ENCODE measurements at regions not wholly inside any gene's neighbourhood (a gene's known extent, or its start where the extent isn't known, plus 50 kb on each side); places are given as distances from the start of the nearest gene placed in this dataset.
A peak's percentile ranks its signal among the peaks of the same experiment; 100 is the strongest.

DNA sequence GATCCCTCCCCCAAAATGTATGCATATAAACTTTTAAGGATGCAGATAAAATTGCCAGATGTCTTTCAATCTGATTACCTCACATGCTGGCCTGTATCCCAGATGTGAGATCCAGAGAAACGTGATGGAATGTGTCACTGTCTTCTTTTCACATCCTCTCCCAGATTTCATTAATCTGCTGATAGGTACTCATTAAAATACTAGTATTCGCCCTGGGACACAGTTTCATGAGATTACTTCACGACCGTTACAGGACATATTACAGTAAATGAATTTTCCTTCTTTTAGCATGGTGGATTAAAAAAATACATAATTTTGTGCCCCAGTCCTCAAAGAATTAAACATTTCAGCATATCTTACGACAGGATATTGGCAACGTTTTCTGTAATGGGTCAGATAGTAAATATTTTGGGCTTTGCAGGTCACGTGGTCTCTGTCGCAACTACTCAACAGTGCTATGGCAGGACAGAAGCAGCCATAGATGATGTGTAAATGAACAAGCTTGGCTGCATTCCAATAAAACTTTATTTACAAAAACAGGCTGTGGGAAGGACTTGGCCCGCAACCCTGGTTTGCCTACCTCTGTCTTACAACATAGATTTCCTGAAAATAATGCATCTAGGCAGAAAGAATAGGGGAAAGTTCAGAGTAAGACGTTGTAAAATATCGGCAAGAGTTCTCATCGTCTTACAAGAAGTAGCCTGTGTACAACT is 156.0 kb upstream of the DIO3 start:
- no peak for DNase-seq (ENCODE audit: low read depth)

DNA sequence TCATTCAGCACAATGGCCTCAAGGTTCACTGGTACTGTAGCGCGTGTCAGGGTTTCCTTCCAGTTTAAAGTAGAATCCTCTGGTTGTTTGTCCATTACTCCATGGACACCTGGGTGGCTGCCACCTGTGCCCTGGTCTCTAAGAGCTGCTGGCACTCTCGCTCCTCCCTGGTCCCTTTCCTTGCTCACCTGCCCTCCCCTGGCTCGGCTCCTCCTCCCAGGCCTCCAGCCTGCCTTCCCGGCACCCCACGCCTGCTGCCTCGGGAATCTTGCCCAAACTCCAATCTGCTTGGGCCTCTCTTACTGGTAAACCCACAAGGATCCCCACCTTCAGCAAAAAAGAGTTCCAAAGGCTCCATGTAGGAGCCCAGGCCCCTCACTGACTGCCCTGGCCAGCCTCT is 154.4 kb upstream of the DIO3 start:
- DNase-seq (ENCODE audit: low read depth) = no peak

DNA sequence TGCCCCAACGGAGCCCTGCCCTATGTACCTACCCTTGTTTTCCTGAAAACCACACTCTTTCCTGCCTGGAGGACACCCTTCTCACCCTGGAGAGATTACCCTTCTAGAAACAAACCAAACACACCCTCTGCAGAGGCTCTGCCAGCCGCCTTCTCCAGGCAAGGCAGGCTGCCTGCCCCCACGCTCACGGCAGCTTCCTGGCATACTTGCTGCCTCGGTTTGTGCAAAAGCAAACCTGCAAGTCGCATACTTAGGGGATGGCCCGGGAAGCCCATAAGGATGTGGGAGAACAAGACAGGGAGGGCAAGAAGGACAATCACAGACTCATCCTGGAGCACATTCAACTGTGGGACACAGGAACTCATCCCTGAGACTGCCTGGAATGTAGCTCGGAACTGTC is 154.0 kb upstream of the DIO3 start:
- no peak for DNase-seq (ENCODE audit: low read depth)

DNA sequence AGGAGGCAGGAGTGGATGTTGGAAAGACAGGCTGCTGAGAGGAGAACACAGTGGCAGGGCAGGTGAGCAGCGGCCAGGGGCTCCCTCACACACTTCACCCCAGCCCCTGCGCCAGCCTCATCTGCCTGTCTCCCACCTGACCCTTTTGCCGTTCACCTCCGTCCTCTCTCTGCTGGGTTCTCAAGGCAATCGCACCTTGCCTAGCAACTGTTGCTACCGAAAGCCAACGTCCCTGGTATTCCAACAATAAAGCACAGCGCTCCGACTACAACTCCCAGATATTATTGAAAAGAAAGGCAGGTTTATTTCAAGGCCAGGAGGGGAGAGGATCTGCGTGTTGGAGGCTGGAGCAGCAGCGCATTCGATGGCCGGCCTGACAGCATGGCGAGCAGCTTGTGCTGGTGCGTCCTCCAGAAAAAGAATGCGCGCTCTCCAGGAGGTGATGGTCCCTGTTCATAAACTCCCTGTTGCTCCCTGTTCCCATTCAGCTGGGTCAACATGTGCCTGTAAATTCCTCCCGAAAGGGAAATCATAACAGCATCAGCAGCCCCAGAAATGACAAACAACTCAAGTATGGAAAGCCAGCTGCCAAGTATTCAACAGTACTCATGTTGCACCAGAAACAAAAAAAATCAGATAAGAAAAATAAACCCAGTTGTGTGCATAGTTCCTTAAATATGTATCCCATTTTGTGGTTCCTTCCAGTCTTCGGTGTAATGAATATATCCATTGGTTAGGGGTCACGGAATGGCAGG is 153.0 kb upstream of the DIO3 start:
- no peak for DNase-seq (ENCODE audit: low read depth)

DNA sequence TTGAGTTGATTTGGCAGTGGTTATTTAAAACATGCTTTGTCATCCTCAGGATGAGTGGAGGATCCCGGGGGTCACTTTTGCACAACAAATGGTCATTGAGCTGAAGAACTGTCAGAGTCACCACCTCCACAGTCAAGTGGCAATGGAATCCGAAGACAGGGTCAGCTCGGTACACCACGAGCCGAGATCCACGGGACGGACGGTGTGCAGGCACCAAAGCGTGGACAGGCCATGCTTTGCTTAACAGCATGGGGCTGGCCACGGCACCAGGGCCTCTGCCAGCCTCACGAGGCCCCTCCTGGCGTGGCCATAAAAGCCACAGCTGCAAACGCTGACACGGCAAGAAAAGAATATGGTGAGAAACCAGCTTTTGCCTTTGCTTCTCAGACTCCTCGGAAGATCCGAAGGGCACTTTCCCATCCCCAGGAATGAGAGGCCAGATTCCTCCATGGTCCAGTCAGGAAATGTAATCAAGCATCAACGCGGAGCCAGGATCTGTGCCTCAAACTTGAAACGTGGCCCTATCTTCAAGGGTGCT is 152.2 kb upstream of the DIO3 start:
- no peak for DNase-seq (ENCODE audit: low read depth)

DNA sequence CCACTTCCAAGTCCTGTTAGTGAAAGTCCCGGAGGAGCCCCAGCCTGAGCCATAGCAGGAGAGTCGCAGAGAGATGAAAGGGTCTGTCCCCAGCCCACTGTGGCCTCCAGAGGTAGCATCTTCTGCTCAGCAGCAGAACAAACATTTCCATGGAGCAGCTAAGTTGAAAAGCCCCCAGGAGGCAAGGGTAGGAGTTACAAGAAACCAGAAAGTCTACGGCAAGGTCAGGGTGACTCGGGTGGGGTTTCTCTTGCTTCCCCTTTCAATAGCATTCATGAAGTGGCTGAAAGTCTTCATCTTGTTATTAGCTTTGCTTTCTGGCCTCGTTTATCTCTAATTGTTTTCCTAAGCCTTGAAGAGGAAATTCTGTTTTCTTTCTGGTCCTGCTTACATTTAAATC is 151.2 kb upstream of the DIO3 start:
- DNase-seq (ENCODE audit: low read depth) = no peak

DNA sequence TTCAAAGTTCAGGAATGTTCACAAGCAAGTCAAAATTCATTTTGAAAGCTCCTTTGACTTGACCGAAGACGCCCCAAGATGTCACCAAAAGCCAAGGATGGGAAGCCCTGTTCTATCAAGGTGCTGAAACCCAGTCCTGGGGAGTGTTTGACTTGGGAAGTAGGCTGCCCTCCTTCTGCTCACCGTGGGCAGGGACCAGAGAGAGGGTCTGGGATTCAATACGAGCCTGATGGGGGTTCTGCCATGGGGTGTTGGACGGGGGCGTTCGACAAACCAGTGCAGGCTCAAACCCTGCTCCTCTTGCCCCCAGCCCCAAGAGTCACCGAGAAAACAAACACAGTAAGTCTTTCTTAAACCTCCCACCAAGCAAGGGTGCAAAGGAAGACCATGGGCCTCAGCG is 150.1 kb upstream of the DIO3 start:
- no peak for DNase-seq (ENCODE audit: low read depth)

DNA sequence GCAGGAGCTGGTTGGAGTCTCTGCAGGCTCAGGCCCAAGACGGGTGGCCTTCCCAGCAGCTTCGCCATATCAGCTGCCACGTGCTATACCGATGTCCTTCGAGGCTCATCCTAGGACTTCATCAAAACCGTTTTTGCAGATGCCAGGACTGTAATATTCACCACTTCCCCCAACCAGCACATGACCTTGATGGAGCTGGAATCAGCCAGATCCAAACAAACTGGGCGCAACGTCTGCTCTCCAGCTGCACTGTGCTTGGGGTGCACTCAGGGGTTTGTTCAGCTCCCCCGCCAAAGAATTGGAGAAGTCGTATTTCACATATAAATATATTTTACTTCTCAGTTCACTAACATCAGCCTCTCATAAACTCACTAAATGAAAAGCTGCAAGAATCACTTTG is 149.5 kb upstream of the DIO3 start:
- DNase-seq (ENCODE audit: low read depth) = no peak

DNA sequence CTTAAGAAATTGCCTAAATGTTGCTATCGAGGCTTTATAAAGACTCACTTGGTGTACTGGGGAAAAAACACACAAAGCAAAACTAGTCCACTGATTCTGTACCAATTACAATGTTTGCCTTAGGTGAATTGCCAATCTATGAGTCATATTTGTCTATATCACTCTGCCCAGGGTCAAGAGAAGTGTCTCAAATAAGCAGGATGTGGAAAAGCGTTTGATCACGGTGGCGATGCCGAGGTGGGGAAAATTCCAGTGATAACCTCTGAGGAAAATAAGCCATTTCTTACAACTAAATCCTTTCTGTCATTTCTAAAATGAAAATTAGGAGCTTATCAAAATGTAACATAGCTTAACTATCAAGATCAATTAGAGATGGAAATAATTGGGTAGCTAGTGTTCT is 148.6 kb upstream of the DIO3 start:
- DNase-seq (ENCODE audit: low read depth) = no peak

DNA sequence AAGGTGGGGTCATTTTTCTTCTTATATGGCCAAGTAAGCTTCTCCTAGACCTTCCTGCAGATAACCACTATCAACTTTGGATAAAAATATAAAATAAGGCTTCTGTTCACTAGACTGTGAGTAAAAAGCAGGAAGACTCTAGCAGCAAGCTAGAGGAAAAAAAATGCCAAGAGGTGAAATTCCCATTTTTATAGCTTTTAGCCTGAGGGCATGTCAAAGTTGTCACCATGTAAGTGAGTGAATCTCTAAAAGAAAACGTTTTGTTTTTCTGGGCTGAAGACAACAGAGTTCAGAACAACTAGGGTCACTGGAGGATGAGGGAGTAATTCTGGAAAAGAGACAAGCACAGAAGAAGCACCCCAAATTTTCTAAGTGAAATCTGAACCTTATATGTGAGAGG is 143.9 kb upstream of the DIO3 start:
- DNase-seq (ENCODE audit: low read depth) = no peak

DNA sequence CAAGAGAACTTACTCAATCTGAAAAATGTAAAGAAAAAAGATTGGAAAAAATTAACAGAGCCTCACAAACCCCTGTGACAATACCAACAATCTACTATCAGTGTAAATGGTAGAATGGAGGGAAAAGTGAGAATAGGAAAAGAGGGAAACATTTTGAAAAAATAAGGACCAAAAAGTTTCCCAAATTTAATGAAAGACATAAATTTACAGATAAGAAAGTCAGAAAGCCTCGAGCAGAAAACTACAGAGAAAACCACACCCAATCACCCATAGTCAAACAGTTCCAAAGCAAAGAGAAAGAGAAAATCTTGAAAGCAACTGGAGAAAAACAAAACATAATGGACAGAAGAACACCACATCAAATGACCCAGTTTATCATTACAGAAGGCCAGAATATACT is 142.7 kb upstream of the DIO3 start:
- DNase-seq (ENCODE audit: low read depth) = no peak

DNA sequence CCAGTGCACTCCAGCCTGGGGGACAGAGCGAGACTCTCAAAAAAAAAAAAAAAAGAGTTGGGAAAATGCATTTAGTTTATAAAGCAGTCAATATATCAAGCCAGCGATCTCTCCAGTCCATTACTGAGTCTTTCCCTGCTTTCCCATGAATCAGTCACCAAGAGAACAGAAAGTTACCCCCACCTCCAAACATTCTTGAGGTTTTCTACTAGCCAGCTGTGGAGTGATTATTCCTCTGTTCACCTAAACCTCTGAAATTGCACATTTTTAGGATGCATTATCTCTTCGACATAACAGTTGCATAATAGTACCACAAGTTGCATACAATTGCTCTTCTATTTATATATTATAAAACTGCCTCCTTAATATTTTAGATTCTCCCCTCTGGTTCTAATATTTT is 134.8 kb upstream of the DIO3 start:
- DNase-seq (ENCODE audit: low read depth) = no peak

DNA sequence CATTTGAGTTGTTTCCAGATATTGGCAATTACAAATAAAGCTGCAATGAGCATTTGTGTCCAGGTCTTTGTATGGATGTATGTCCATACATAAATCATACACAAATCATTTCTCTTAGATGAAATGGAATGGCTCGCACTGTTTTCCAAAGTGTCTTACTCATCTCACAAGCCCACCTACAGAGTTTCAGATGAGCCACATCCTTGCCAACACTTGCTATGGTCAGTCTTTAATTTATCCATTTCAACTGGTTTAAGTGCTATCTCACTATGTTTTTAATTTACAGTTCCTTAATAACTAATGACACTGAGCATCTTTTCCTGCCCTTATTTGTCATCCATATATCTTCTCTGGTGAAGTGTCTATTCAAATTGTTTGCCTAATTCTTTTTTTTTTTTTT is 132.9 kb upstream of the DIO3 start:
- DNase-seq (ENCODE audit: low read depth) = no peak

DNA sequence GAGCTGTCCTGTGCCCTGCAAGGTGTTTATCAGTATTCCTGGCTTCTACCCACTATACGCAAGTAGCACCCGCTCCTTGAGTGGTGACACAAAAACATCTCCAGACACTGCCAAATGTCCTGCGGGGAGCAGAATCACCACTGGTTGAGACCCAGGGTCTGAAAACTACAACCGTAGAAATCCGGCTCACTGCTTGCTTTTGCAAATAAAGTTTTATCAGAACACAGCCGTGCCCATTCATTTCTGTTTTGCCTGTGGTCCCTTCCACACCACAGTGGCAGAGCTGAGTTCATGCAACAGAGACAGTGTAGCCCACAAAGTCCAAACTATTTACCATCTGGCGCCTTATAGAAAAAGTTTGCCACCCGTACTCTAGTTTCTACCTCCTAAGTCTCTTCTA is 125.7 kb upstream of the DIO3 start:
- no peak for DNase-seq (ENCODE audit: low read depth)

DNA sequence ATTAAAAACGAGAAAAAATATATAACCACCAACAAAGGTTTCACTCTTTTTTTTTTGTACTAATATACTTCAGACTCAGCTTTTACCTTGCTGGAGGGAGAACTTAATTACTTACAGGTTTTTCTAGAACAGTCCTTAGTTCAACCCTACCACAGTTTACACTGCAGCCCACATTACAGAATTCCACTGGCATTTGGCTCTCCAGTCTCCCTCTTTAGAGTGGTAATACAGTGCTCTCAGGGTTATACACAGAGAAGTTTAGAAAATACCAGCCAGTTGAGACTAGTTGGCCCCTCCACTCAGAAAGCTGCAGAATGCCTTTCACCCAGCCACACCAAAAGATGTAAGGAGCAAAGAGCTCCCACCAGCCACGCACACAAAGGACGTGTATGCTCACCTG is 122.3 kb upstream of the DIO3 start:
- DNase-seq (ENCODE audit: low read depth) = no peak

DNA sequence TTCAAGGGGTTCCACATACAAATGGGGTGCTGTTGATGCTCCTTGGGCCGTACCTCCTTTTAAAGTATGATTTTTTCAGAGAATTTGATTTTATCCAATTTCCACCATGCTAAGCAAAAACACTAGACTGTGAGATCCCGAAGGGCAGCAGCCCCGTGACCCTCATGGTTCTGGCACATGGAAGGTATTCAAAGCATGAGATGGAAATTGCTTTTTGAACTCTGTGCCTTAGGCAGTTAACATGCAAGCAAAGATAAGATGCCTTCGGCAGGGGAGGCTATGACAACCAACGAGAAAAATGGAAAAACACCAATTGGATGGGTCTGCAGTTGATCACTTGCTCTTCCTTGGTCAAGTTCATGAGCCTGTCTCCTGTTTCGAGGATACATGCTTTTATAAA is 120.8 kb upstream of the DIO3 start:
- no peak for DNase-seq (ENCODE audit: low read depth)

DNA sequence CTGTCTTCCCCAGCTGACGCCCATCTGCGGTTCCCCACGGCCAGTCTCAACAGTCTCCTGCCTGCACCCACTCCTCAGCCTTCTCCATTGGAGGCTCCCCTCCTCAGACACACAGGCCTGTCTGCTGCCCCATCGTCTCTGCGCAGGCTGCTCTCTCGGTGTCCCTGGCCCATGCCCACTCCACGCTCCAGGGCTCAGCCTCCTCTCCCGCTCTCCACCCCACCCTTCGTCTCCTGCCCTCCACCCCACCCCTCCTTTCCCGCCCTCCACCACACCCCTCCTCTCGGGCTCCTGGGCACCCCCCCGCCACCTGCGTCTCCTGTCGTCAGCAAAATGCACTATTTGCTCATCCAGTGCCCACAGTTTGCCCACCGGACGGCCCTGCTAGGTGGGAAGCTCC is 119.6 kb upstream of the DIO3 start:
- no peak for DNase-seq (ENCODE audit: low read depth)

DNA sequence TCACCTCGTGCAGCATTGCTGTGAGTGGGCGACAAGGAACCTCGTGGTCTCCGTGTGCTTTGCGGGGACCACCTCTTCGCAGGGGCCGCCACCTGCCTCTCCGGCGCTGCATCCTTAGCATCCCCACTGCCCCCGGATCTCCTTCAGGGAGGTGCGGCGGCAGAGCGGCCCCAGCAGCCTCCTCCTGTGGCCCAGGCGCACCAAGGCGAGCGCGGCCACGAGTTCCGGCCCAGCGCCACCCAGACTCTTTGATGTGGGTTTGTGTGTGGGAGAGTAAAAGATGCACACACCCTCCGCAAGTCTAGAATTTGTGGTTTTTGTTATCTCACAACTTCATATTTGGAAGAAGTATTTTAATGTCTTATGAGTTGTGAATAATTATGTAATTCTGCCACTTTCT is 118.8 kb upstream of the DIO3 start:
- peak; percentile 54 for DNase-seq (ENCODE audit: low read depth)

DNA sequence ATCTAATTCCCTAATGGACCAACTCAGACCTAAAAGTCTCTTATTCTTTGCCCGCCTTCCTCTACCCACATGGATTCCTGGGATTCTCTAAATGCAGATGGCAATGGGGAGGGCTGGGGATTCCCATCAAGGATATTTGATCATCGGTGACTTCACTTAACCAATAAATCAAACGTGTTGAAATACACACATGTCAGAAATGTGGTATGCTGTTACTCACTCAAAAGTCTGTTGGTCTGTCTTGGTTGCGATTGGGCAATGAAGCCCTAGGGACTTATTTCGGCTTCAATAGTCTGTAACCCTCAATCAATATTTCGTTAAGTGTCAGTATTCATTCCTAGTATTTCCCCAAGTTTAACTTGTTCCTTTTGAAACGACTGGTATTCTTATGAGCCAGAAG is 117.2 kb upstream of the DIO3 start:
- DNase-seq (ENCODE audit: low read depth) = no peak

DNA sequence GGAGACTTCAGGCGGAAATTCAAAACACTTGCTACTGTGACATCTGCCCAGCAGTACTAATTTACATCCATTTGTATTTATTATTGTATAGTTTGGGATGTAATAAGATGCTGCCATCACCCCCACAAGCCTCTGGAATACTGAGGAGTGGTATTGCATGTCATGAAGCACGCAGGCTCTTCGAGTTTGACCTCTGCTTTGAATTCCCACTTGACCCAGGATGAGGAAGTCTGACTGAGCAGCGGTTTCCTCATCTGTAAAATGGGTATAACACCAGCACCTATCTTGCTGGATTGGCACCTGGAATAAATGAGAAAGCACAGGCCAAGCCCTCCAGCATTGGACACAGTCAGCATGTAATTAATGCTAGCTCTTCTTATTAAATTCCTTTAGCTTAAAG is 116.0 kb upstream of the DIO3 start:
- no peak for DNase-seq (ENCODE audit: low read depth)

DNA sequence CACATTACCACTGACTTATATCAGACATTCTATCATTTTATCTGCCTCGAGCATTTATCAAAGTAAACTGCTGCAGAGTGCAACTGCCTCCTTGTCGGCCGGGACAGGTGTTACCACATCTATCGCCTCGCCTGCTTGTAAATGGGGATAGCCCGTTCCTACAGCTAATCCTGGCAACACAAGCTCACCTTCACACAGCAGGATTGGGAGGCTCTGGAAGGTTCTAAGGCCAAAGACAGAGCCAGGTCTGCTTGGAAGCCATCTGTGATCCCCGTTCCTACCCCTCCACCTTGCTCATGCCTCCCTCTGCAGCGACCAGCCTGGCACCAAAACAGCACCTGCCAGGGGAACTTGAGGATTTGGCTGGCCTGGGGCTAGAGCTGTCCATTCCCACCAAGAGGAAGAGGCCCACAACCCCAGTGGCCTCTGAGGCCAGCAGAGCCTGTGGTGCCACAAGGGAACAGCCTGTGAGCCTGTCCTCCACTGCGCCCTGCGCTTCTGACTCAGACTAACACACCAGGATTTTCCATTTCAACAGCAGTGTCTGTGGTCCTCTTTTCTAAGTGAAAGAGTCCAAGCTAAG is 114.8 kb upstream of the DIO3 start:
- DNase-seq (ENCODE audit: low read depth) = no peak

DNA sequence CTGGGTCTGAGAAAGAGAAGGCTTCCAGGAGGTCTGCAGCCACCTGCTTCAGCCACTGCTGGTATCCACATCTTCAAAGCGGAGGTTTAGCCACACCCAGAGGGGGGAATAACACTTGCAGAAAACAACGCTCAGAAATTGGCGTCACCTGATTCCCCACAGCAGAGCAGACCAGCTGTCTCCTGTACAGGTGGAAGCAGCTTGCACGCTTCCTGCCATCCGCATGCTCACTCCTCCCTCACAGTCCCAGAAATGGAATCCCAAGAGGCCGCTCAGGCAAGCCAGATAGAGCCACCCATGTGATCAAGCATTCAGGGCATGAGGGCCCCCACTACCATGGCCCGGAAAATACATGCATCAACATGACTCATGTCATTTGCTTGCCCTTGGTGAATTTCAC is 112.2 kb upstream of the DIO3 start:
- no peak for DNase-seq (ENCODE audit: low read depth)

DNA sequence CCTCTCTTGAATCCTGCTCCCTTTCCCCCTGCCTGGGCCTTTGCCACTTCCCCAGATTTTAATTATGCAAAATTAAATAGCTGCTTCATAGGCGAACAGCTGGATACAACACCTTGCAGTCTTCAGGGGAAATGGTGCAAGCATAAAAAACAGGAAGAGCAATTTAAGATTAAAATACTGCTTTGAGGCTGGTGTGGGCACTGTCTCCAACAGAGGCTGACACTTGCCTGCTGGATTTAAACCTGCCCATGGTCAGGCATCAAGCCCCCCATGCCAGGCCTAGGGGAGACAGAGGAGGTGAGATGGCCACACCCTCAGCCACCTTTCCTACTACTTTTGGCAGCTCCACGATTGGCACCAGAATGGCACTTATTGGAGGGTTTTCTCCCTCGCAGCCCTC is 110.1 kb upstream of the DIO3 start:
- DNase-seq (ENCODE audit: low read depth) = no peak
